ENCODE measurements at regions not wholly inside any gene's neighbourhood (a gene's known extent, or its start where the extent isn't known, plus 50 kb on each side); places are given as distances from the start of the nearest gene placed in this dataset.

- TF ChIP-seq SIN3A (IDR thresholded peaks at IDR 0.05; ENCODE audit: borderline replicate concordance, insufficient read depth, low read length) (no peak), FOXP2 (optimal IDR thresholded peaks at IDR 0.05; ENCODE audit: borderline replicate concordance, extremely low read depth, extremely low read length, insufficient read depth) (no peak), TAF1 (IDR thresholded peaks at IDR 0.05; ENCODE audit: borderline replicate concordance, insufficient read depth, low read length) (no peak), POLR2AphosphoS5 (IDR thresholded peaks at IDR 0.05; ENCODE audit: low read depth, low read length) (no peak)
- TF ChIP-seq, protein P1, sequence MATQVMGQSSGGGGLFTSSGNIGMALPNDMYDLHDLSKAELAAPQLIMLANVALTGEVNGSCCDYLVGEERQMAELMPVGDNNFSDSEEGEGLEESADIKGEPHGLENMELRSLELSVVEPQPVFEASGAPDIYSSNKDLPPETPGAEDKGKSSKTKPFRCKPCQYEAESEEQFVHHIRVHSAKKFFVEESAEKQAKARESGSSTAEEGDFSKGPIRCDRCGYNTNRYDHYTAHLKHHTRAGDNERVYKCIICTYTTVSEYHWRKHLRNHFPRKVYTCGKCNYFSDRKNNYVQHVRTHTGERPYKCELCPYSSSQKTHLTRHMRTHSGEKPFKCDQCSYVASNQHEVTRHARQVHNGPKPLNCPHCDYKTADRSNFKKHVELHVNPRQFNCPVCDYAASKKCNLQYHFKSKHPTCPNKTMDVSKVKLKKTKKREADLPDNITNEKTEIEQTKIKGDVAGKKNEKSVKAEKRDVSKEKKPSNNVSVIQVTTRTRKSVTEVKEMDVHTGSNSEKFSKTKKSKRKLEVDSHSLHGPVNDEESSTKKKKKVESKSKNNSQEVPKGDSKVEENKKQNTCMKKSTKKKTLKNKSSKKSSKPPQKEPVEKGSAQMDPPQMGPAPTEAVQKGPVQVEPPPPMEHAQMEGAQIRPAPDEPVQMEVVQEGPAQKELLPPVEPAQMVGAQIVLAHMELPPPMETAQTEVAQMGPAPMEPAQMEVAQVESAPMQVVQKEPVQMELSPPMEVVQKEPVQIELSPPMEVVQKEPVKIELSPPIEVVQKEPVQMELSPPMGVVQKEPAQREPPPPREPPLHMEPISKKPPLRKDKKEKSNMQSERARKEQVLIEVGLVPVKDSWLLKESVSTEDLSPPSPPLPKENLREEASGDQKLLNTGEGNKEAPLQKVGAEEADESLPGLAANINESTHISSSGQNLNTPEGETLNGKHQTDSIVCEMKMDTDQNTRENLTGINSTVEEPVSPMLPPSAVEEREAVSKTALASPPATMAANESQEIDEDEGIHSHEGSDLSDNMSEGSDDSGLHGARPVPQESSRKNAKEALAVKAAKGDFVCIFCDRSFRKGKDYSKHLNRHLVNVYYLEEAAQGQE (IDR thresholded peaks at IDR 0.05; ENCODE audit: insufficient read depth in 1 of 2, low read depth in 2 of 2, low read length in 2 of 2) = no peak
Measured at GRCh38 chr5:34554641-34555040, 101.5 kb upstream of the RAI14 start.

- TF ChIP-seq TAF1 (IDR thresholded peaks at IDR 0.05; ENCODE audit: borderline replicate concordance, insufficient read depth, low read length) = no peak
- no peak for TF ChIP-seq SIN3A (IDR thresholded peaks at IDR 0.05; ENCODE audit: borderline replicate concordance, insufficient read depth, low read length)
- no peak for TF ChIP-seq POLR2AphosphoS5 (IDR thresholded peaks at IDR 0.05; ENCODE audit: low read depth, low read length)
- TF ChIP-seq FOXP2 (optimal IDR thresholded peaks at IDR 0.05; ENCODE audit: borderline replicate concordance, extremely low read depth, extremely low read length, insufficient read depth) = no peak
- TF ChIP-seq, protein P1 (IDR thresholded peaks at IDR 0.05; ENCODE audit: insufficient read depth in 1 of 2, low read depth in 2 of 2, low read length in 2 of 2) = no peak
Measured at GRCh38 chr5:34555699-34556508, 100.2 kb upstream of the RAI14 start.

DNA sequence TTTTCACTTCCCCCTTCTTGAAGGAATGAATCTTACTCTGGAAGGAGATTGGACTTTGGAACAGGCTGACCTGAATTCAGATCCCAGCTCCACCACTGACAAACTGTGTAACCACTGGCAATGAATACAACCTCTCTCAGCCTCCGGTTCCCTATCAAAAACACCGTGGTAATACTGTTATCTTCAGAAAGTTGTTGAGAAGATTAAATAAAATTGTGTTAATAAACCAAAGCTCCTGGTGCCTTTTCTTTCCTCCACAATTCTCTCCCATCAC lies 99.7 kb upstream of the RAI14 start:
- TF ChIP-seq, protein P1 (IDR thresholded peaks at IDR 0.05; ENCODE audit: insufficient read depth in 1 of 2, low read depth in 2 of 2, low read length in 2 of 2) = no peak
- TF ChIP-seq SIN3A (IDR thresholded peaks at IDR 0.05; ENCODE audit: borderline replicate concordance, insufficient read depth, low read length) (no peak), TAF1 (IDR thresholded peaks at IDR 0.05; ENCODE audit: borderline replicate concordance, insufficient read depth, low read length) (no peak), POLR2AphosphoS5 (IDR thresholded peaks at IDR 0.05; ENCODE audit: low read depth, low read length) (no peak), FOXP2 (optimal IDR thresholded peaks at IDR 0.05; ENCODE audit: borderline replicate concordance, extremely low read depth, extremely low read length, insufficient read depth) (no peak)

- no peak for TF ChIP-seq SIN3A (IDR thresholded peaks at IDR 0.05; ENCODE audit: borderline replicate concordance, insufficient read depth, low read length)
Measured at GRCh38 chr5:34562791-34563190, 93.3 kb upstream of the RAI14 start.

- no peak for TF ChIP-seq SIN3A (IDR thresholded peaks at IDR 0.05; ENCODE audit: borderline replicate concordance, insufficient read depth, low read length)
- no peak for TF ChIP-seq FOXP2 (optimal IDR thresholded peaks at IDR 0.05; ENCODE audit: borderline replicate concordance, extremely low read depth, extremely low read length, insufficient read depth)
- TF ChIP-seq, protein P1 (IDR thresholded peaks at IDR 0.05; ENCODE audit: insufficient read depth in 1 of 2, low read depth in 2 of 2, low read length in 2 of 2) = no peak
- TF ChIP-seq TAF1 (IDR thresholded peaks at IDR 0.05; ENCODE audit: borderline replicate concordance, insufficient read depth, low read length) = no peak
- TF ChIP-seq POLR2AphosphoS5 (IDR thresholded peaks at IDR 0.05; ENCODE audit: low read depth, low read length) = no peak
Measured at GRCh38 chr5:34563269-34563668, 92.9 kb upstream of the RAI14 start.
